ENCODE measurements at regions not wholly inside any gene's neighbourhood (a gene's known extent, or its start where the extent isn't known, plus 50 kb on each side); places are given as distances from the start of the nearest gene placed in this dataset.

DNA sequence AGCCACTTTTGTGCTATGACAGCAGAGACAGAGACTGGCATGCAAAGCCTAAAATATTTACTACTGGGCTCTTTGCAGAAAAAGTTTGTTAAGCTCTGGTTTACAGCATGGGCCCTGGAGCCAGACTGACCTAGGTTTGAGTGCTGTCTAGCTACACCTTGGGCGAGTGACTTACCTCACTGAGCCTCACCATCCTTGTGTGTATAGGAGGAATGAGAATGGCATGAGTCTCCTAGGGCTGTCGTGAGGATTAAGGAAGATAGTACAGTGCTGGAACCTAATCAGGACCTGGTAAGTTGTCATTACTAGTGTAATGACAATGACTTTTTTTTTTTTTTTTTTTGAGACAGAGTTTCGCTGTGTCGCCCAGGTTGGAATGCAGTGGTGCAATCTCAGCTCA, 65.2 kb downstream of the MSX2 start:
- Histone ChIP-seq H3K79me2 (no peaks in the 10 kb centered on the region), H3K4me1 (peaks cover 6% of the 10 kb centered on the region), H3K27me3 (ENCODE audit: control insufficient read depth, insufficient read depth, low read length) (no peaks in the 10 kb centered on the region), H3K9me3 (ENCODE audit: control insufficient read depth, low read length) (peaks cover 4% of the 10 kb centered on the region), H2AFZ (no peak overlapping the region), H3K4me3 (ENCODE audit: low read depth, low read length) (no peak overlapping the region), H3K27ac (no peak overlapping the region), H3K9ac (no peak overlapping the region), H3K4me2 (ENCODE audit: low read length) (no peak overlapping the region), H3K36me3 (ENCODE audit: control insufficient read depth, insufficient read depth, low read length) (no peaks in the 10 kb centered on the region)
- TF ChIP-seq CTCF (IDR thresholded peaks at IDR 0.05) = no peak

DNA sequence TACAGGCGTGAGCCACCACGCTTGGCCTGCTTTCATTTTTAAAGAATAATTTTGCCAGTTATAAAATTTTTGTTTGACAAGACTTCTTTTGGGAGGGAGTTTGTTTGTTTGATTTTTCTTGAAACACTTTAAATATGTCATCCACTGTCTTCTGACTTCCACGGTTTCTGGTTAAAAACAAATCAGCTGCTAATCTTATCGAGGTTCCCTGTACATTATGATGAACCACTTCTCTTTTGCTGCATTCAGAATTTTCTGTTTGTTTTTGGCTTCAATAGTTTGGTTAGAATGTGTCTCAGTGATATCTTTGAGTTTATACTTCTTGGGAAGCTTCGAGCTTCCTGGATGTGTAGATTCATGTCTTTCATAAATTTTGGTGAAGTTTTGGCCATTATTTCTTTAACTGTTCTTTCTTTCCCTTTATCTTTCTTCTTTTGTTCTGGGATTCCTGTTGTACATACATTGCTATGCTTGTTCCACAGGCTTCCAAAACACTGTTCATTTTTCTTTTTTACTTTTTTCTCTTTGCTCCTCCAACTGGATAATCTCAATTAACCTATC, 60.8 kb downstream of the MSX2 start:
- no peak overlapping the region for H3K4me3 ChIP-seq (ENCODE audit: low read depth, low read length)
- TF ChIP-seq CTCF (IDR thresholded peaks at IDR 0.05) = no peak
- no peaks in the 10 kb centered on the region for H3K79me2 ChIP-seq
- H3K27ac ChIP-seq = no peak overlapping the region
- no peak overlapping the region for H3K9ac ChIP-seq
- no peaks in the 10 kb centered on the region for H3K4me1 ChIP-seq
- no peak overlapping the region for H2AFZ ChIP-seq
- H3K9me3 ChIP-seq (ENCODE audit: control insufficient read depth, low read length) = peaks cover 4% of the 10 kb centered on the region
- no peaks in the 10 kb centered on the region for H3K36me3 ChIP-seq (ENCODE audit: control insufficient read depth, insufficient read depth, low read length)
- H3K27me3 ChIP-seq (ENCODE audit: control insufficient read depth, insufficient read depth, low read length) = no peaks in the 10 kb centered on the region
- H3K4me2 ChIP-seq (ENCODE audit: low read length) = no peak overlapping the region

All from parathyroid adenoma (tissue), 2 donors.